ENCODE measurements at regions not wholly inside any gene's neighbourhood (a gene's known extent, or its start where the extent isn't known, plus 50 kb on each side); places are given as distances from the start of the nearest gene placed in this dataset.

- TF ChIP-seq, protein P1, sequence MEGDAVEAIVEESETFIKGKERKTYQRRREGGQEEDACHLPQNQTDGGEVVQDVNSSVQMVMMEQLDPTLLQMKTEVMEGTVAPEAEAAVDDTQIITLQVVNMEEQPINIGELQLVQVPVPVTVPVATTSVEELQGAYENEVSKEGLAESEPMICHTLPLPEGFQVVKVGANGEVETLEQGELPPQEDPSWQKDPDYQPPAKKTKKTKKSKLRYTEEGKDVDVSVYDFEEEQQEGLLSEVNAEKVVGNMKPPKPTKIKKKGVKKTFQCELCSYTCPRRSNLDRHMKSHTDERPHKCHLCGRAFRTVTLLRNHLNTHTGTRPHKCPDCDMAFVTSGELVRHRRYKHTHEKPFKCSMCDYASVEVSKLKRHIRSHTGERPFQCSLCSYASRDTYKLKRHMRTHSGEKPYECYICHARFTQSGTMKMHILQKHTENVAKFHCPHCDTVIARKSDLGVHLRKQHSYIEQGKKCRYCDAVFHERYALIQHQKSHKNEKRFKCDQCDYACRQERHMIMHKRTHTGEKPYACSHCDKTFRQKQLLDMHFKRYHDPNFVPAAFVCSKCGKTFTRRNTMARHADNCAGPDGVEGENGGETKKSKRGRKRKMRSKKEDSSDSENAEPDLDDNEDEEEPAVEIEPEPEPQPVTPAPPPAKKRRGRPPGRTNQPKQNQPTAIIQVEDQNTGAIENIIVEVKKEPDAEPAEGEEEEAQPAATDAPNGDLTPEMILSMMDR (IDR thresholded peaks at IDR 0.05; ENCODE audit: low read depth, low read length, poor library complexity, severe bottlenecking) = no peak
- no peak for TF ChIP-seq EZH2phosphoT487 (IDR thresholded peaks at IDR 0.05; ENCODE audit: borderline replicate concordance, low read length)
These were observed 427.6 kb downstream of the SPRY2 start for GRCh38 chr13:79913141-79913827.

All from DOHH2 (cell line).